ENCODE measurements at regions not wholly inside any gene's neighbourhood (a gene's known extent, or its start where the extent isn't known, plus 50 kb on each side); places are given as distances from the start of the nearest gene placed in this dataset.
"Not testable (repeated sequence)": the region's sequence is repeated elsewhere in the genome, so short reads cannot be mapped to it uniquely, and the experiment has no call there.

- not testable (repeated sequence) for H3K27ac ChIP-seq (ENCODE audit: low read depth in 1 of 3, low read length in 2 of 3); FAIRE-seq; H3K4me1 ChIP-seq (ENCODE audit: control insufficient read depth in 3 of 3, insufficient read depth in 2 of 3, low read depth in 1 of 3, low read length in 2 of 3); H3K36me3 ChIP-seq (ENCODE audit: control insufficient read depth in 3 of 3, insufficient read depth in 2 of 3, low read depth in 1 of 3, low read length in 3 of 3); H3K9me3 ChIP-seq (ENCODE audit: control insufficient read depth in 2 of 2, insufficient read depth in 1 of 2, low read depth in 1 of 2, low read length in 1 of 2); H3K4me3 ChIP-seq (ENCODE audit: low read depth in 1 of 3, low read length in 3 of 3); DNase-seq; H3K27me3 ChIP-seq (ENCODE audit: control insufficient read depth in 3 of 3, insufficient read depth in 3 of 3, low read length in 3 of 3)
- WGBS, 3 donors: 64 to 93% (median 84%) methylated on average over 4 to 5 of the region's 9 CpGs
Observed at GRCh38 chr15:21013308-21013707, 147.2 kb upstream of the POTEB2 start.

GRCh38 chr15:21009651-21010050, 143.5 kb upstream of the POTEB2 start:
- not testable (repeated sequence) for H3K36me3 ChIP-seq (ENCODE audit: control insufficient read depth in 3 of 3, insufficient read depth in 2 of 3, low read depth in 1 of 3, low read length in 3 of 3); H3K27ac ChIP-seq (ENCODE audit: low read depth in 1 of 3, low read length in 2 of 3); H3K9me3 ChIP-seq (ENCODE audit: control insufficient read depth in 2 of 2, insufficient read depth in 1 of 2, low read depth in 1 of 2, low read length in 1 of 2); H3K4me1 ChIP-seq (ENCODE audit: control insufficient read depth in 3 of 3, insufficient read depth in 2 of 3, low read depth in 1 of 3, low read length in 2 of 3); H3K27me3 ChIP-seq (ENCODE audit: control insufficient read depth in 3 of 3, insufficient read depth in 3 of 3, low read length in 3 of 3); H3K4me3 ChIP-seq (ENCODE audit: low read depth in 1 of 3, low read length in 3 of 3); FAIRE-seq; DNase-seq
- WGBS, 3 donors: 77% methylated on average over 3 of the region's 7 CpGs; no CpG with 5 or more reads in 2 of the 3 donors

GRCh38 chr15:21003459-21003858, 137.3 kb upstream of the POTEB2 start:
- H3K9me3 ChIP-seq (ENCODE audit: control insufficient read depth in 2 of 2, insufficient read depth in 1 of 2, low read depth in 1 of 2, low read length in 1 of 2); H3K36me3 ChIP-seq (ENCODE audit: control insufficient read depth in 3 of 3, insufficient read depth in 2 of 3, low read depth in 1 of 3, low read length in 3 of 3); H3K4me1 ChIP-seq (ENCODE audit: control insufficient read depth in 3 of 3, insufficient read depth in 2 of 3, low read depth in 1 of 3, low read length in 2 of 3); DNase-seq; H3K27me3 ChIP-seq (ENCODE audit: control insufficient read depth in 3 of 3, insufficient read depth in 3 of 3, low read length in 3 of 3); H3K27ac ChIP-seq (ENCODE audit: low read depth in 1 of 3, low read length in 2 of 3); H3K4me3 ChIP-seq (ENCODE audit: low read depth in 1 of 3, low read length in 3 of 3); FAIRE-seq: not testable (repeated sequence)
- WGBS, 3 donors: no CpG with 5 or more reads among the region's 1 CpG

GRCh38 chr15:21001950-21002349, 135.8 kb upstream of the POTEB2 start:
- not testable (repeated sequence) for DNase-seq; H3K27me3 ChIP-seq (ENCODE audit: control insufficient read depth in 3 of 3, insufficient read depth in 3 of 3, low read length in 3 of 3); H3K9me3 ChIP-seq (ENCODE audit: control insufficient read depth in 2 of 2, insufficient read depth in 1 of 2, low read depth in 1 of 2, low read length in 1 of 2); H3K4me1 ChIP-seq (ENCODE audit: control insufficient read depth in 3 of 3, insufficient read depth in 2 of 3, low read depth in 1 of 3, low read length in 2 of 3); FAIRE-seq; H3K4me3 ChIP-seq (ENCODE audit: low read depth in 1 of 3, low read length in 3 of 3); H3K27ac ChIP-seq (ENCODE audit: low read depth in 1 of 3, low read length in 2 of 3); H3K36me3 ChIP-seq (ENCODE audit: control insufficient read depth in 3 of 3, insufficient read depth in 2 of 3, low read depth in 1 of 3, low read length in 3 of 3)
- WGBS, 3 donors: 27 to 40% (median 38%) methylated on average over 1 of the region's 1 CpG

GRCh38 chr15:20991691-20992090, 125.6 kb upstream of the POTEB2 start:
- not testable (repeated sequence) for H3K27me3 ChIP-seq (ENCODE audit: control insufficient read depth in 3 of 3, insufficient read depth in 3 of 3, low read length in 3 of 3); FAIRE-seq; H3K4me1 ChIP-seq (ENCODE audit: control insufficient read depth in 3 of 3, insufficient read depth in 2 of 3, low read depth in 1 of 3, low read length in 2 of 3); H3K27ac ChIP-seq (ENCODE audit: low read depth in 1 of 3, low read length in 2 of 3); H3K4me3 ChIP-seq (ENCODE audit: low read depth in 1 of 3, low read length in 3 of 3); H3K36me3 ChIP-seq (ENCODE audit: control insufficient read depth in 3 of 3, insufficient read depth in 2 of 3, low read depth in 1 of 3, low read length in 3 of 3); H3K9me3 ChIP-seq (ENCODE audit: control insufficient read depth in 2 of 2, insufficient read depth in 1 of 2, low read depth in 1 of 2, low read length in 1 of 2); DNase-seq

- not testable (repeated sequence) for H3K4me1 ChIP-seq (ENCODE audit: control insufficient read depth in 3 of 3, insufficient read depth in 2 of 3, low read depth in 1 of 3, low read length in 2 of 3); FAIRE-seq; H3K27ac ChIP-seq (ENCODE audit: low read depth in 1 of 3, low read length in 2 of 3); H3K36me3 ChIP-seq (ENCODE audit: control insufficient read depth in 3 of 3, insufficient read depth in 2 of 3, low read depth in 1 of 3, low read length in 3 of 3); H3K27me3 ChIP-seq (ENCODE audit: control insufficient read depth in 3 of 3, insufficient read depth in 3 of 3, low read length in 3 of 3); H3K9me3 ChIP-seq (ENCODE audit: control insufficient read depth in 2 of 2, insufficient read depth in 1 of 2, low read depth in 1 of 2, low read length in 1 of 2); DNase-seq; H3K4me3 ChIP-seq (ENCODE audit: low read depth in 1 of 3, low read length in 3 of 3)
- 68 to 81% (median 68%) methylated on average over 2 to 3 of the region's 3 CpGs for WGBS, 3 donors
Observed at GRCh38 chr15:20991253-20991652, 125.1 kb upstream of the POTEB2 start.

GRCh38 chr15:20986775-20987174, 120.7 kb upstream of the POTEB2 start:
- WGBS, 3 donors: 74 to 95% (median 90%) methylated on average over 3 to 4 of the region's 5 CpGs
- DNase-seq; FAIRE-seq; H3K4me3 ChIP-seq (ENCODE audit: low read depth in 1 of 3, low read length in 3 of 3); H3K27ac ChIP-seq (ENCODE audit: low read depth in 1 of 3, low read length in 2 of 3); H3K27me3 ChIP-seq (ENCODE audit: control insufficient read depth in 3 of 3, insufficient read depth in 3 of 3, low read length in 3 of 3); H3K9me3 ChIP-seq (ENCODE audit: control insufficient read depth in 2 of 2, insufficient read depth in 1 of 2, low read depth in 1 of 2, low read length in 1 of 2); H3K36me3 ChIP-seq (ENCODE audit: control insufficient read depth in 3 of 3, insufficient read depth in 2 of 3, low read depth in 1 of 3, low read length in 3 of 3); H3K4me1 ChIP-seq (ENCODE audit: control insufficient read depth in 3 of 3, insufficient read depth in 2 of 3, low read depth in 1 of 3, low read length in 2 of 3): not testable (repeated sequence)

- H3K27me3 ChIP-seq (ENCODE audit: control insufficient read depth in 3 of 3, insufficient read depth in 3 of 3, low read length in 3 of 3); DNase-seq; H3K9me3 ChIP-seq (ENCODE audit: control insufficient read depth in 2 of 2, insufficient read depth in 1 of 2, low read depth in 1 of 2, low read length in 1 of 2); H3K36me3 ChIP-seq (ENCODE audit: control insufficient read depth in 3 of 3, insufficient read depth in 2 of 3, low read depth in 1 of 3, low read length in 3 of 3); FAIRE-seq; H3K27ac ChIP-seq (ENCODE audit: low read depth in 1 of 3, low read length in 2 of 3); H3K4me1 ChIP-seq (ENCODE audit: control insufficient read depth in 3 of 3, insufficient read depth in 2 of 3, low read depth in 1 of 3, low read length in 2 of 3); H3K4me3 ChIP-seq (ENCODE audit: low read depth in 1 of 3, low read length in 3 of 3): not testable (repeated sequence)
- WGBS, 3 donors: no CpG with 5 or more reads among the region's 1 CpG
Observed at GRCh38 chr15:20978057-20978456, 111.9 kb upstream of the POTEB2 start.

GRCh38 chr15:20972762-20973161, 106.6 kb upstream of the POTEB2 start:
- H3K4me3 ChIP-seq (ENCODE audit: low read depth in 1 of 3, low read length in 3 of 3); H3K9me3 ChIP-seq (ENCODE audit: control insufficient read depth in 2 of 2, insufficient read depth in 1 of 2, low read depth in 1 of 2, low read length in 1 of 2); H3K4me1 ChIP-seq (ENCODE audit: control insufficient read depth in 3 of 3, insufficient read depth in 2 of 3, low read depth in 1 of 3, low read length in 2 of 3); H3K27ac ChIP-seq (ENCODE audit: low read depth in 1 of 3, low read length in 2 of 3); FAIRE-seq; DNase-seq; H3K36me3 ChIP-seq (ENCODE audit: control insufficient read depth in 3 of 3, insufficient read depth in 2 of 3, low read depth in 1 of 3, low read length in 3 of 3); H3K27me3 ChIP-seq (ENCODE audit: control insufficient read depth in 3 of 3, insufficient read depth in 3 of 3, low read length in 3 of 3): not testable (repeated sequence)
- 45 to 87% (median 74%) methylated on average over 2 to 3 of the region's 4 CpGs for WGBS, 3 donors
